Keratinocyte (primary cell): ENCODE measurements at regions not wholly inside any gene's neighbourhood (a gene's known extent, or its start where the extent isn't known, plus 50 kb on each side); places are given as distances from the start of the nearest gene placed in this dataset.

ENCODE experiments used
- EZH2 ChIP-seq: IDR thresholded peaks from one replicate; pipeline ENCODE4 v1.6.1; 2012; ENCODE audit warnings: inconsistent platforms, mild to moderate bottlenecking, low read length, moderate library complexity
- TF ChIP-seq, protein P1 (sequence below), 3 experiments: IDR thresholded peaks in 1 of 3; conservative IDR thresholded peaks in 1 of 3; optimal IDR thresholded peaks in 1 of 3; 2 replicates in 2 of 3; 3 replicates in 1 of 3; pipeline versions ENCODE3 to v1.5.1; 2011; ENCODE audit warnings: low read length in 3 of 3, mild to moderate bottlenecking in 3 of 3, moderate library complexity in 2 of 3, control low read depth in 1 of 3, inconsistent platforms in 1 of 3; ENCODE audit not compliant: insufficient read depth in 2 of 3; ENCODE audit errors: extremely low read depth in 1 of 3

DNA sequence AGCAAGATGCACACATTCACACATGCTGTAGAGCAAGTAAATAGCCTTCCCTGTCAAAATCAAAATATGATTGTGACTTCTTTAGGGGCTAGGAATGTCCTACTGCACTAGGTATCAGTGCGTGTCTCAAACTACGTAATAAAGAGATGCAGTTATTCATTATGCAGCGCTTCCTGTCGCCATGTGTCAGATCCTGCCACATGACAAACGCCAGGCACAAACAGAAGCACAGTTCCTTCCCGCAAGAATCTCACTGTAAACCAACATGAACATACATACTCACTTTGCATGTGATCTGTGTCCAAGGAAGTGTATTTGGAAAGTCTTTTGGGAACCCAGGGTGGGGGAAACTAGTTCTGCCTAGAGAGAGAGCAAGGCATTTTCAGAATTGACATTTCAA is 599.9 kb downstream of the RNF144A start:
- TF ChIP-seq, protein P1, sequence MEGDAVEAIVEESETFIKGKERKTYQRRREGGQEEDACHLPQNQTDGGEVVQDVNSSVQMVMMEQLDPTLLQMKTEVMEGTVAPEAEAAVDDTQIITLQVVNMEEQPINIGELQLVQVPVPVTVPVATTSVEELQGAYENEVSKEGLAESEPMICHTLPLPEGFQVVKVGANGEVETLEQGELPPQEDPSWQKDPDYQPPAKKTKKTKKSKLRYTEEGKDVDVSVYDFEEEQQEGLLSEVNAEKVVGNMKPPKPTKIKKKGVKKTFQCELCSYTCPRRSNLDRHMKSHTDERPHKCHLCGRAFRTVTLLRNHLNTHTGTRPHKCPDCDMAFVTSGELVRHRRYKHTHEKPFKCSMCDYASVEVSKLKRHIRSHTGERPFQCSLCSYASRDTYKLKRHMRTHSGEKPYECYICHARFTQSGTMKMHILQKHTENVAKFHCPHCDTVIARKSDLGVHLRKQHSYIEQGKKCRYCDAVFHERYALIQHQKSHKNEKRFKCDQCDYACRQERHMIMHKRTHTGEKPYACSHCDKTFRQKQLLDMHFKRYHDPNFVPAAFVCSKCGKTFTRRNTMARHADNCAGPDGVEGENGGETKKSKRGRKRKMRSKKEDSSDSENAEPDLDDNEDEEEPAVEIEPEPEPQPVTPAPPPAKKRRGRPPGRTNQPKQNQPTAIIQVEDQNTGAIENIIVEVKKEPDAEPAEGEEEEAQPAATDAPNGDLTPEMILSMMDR (optimal IDR thresholded peaks at IDR 0.05 in 1 of 3, IDR thresholded peaks at IDR 0.05 in 1 of 3, conservative IDR thresholded peaks at IDR 0.05 in 1 of 3; ENCODE audit: extremely low read depth in 1 of 3, insufficient read depth in 2 of 3, low read length in 3 of 3): no peak
- TF ChIP-seq EZH2: no peak
